ENCODE measurements at regions not wholly inside any gene's neighbourhood (a gene's known extent, or its start where the extent isn't known, plus 50 kb on each side); places are given as distances from the start of the nearest gene placed in this dataset.

GRCh38 chr7:111630862-111631261 is 68.6 kb upstream of the IMMP2L start:
- TF ChIP-seq CTCF (IDR thresholded peaks at IDR 0.05) (no peak), EP300 (IDR thresholded peaks at IDR 0.05) (no peak), POLR2A (IDR thresholded peaks at IDR 0.05) (no peak), POLR2AphosphoS5 (IDR thresholded peaks at IDR 0.05) (no peak)
- Histone ChIP-seq H3K27ac (no peak overlapping the region), H3K4me1 (no peaks in the 10 kb centered on the region), H3K27me3 (no peaks in the 10 kb centered on the region), H3K36me3 (no peaks in the 10 kb centered on the region), H3K4me3 (no peak overlapping the region), H3K9me3 (peaks cover 0 to 2% (median 0%) of the 10 kb centered on the region in 4 donors)
- WGBS, 2 donors, result 97 to 100% methylated on average over 1 of the region's 1 CpG
- intact Hi-C loops (cut with DNase I), result no loop called here
- no peak for DNase-seq

- no peak for DNase-seq
- intact Hi-C loops (cut with DNase I), result no loop called here
- no peaks in the 10 kb centered on the region for H3K9me3 ChIP-seq
- H3K27ac ChIP-seq, result no peak overlapping the region
- WGBS, 2 donors, result 66 to 86% methylated on average over 4 of the region's 4 CpGs
- H3K27me3 ChIP-seq, result no peaks in the 10 kb centered on the region
- no peaks in the 10 kb centered on the region for H3K36me3 ChIP-seq
- H3K4me3 ChIP-seq, result no peak overlapping the region
- no peaks in the 10 kb centered on the region for H3K4me1 ChIP-seq
- no peak for TF ChIP-seq POLR2AphosphoS5 (IDR thresholded peaks at IDR 0.05)
- TF ChIP-seq CTCF (IDR thresholded peaks at IDR 0.05), result no peak
- no peak for TF ChIP-seq POLR2A (IDR thresholded peaks at IDR 0.05)
- no peak for TF ChIP-seq EP300 (IDR thresholded peaks at IDR 0.05)
Observed at GRCh38 chr7:111622084-111622483, 59.8 kb upstream of the IMMP2L start.

Data from sigmoid colon (tissue), 6 donors.